Suprapubic skin (tissue), 3 donors: ENCODE measurements at regions not wholly inside any gene's neighbourhood (a gene's known extent, or its start where the extent isn't known, plus 50 kb on each side); places are given as distances from the start of the nearest gene placed in this dataset.

Source experiments
- POLR2A ChIP-seq, 2 donors: fragments of 450-650 bp; IDR thresholded peaks; one replicate each; pipeline ENCODE4 v1.6.1; 2017; ENCODE audit warnings: antibody characterized with exemption in 2 of 2, mild to moderate bottlenecking in 2 of 2, moderate library complexity in 2 of 2
- TF ChIP-seq, protein P1 (sequence below), 2 donors: fragments of 200-600 bp in 1 of 2; fragments of 450-650 bp in 1 of 2; sonication (generic) in 1 of 2; IDR thresholded peaks; one replicate each; pipeline ENCODE4 v1.5.1; 2016 to 2019; ENCODE audit warnings: antibody characterized with exemption in 2 of 2, mild to moderate bottlenecking in 1 of 2, moderate library complexity in 1 of 2

DNA sequence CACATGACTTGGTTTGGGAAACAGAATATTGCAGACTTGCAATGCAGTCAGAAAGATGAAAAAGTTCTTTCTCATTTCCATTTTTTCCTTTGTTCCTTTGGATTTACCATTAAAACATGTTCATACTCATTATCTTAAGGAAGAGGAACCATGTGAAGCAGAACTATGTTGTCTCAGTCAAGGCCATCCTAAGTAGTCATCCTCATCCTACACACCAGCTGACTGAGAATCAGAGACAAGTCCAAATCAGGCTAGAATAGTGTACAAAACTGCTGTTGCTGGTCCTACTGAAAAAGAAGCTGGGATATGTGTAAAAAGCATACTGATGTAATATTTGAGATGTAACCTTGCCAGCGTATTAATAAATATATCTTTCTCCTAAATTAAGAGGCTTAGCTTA lies 433.4 kb downstream of the SLITRK5 start:
- TF ChIP-seq, protein P1, sequence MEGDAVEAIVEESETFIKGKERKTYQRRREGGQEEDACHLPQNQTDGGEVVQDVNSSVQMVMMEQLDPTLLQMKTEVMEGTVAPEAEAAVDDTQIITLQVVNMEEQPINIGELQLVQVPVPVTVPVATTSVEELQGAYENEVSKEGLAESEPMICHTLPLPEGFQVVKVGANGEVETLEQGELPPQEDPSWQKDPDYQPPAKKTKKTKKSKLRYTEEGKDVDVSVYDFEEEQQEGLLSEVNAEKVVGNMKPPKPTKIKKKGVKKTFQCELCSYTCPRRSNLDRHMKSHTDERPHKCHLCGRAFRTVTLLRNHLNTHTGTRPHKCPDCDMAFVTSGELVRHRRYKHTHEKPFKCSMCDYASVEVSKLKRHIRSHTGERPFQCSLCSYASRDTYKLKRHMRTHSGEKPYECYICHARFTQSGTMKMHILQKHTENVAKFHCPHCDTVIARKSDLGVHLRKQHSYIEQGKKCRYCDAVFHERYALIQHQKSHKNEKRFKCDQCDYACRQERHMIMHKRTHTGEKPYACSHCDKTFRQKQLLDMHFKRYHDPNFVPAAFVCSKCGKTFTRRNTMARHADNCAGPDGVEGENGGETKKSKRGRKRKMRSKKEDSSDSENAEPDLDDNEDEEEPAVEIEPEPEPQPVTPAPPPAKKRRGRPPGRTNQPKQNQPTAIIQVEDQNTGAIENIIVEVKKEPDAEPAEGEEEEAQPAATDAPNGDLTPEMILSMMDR (IDR thresholded peaks at IDR 0.05), result no peak
- no peak for TF ChIP-seq POLR2A (IDR thresholded peaks at IDR 0.05)
